HG02938 (cell line): ENCODE measurements at regions not wholly inside any gene's neighbourhood (a gene's known extent, or its start where the extent isn't known, plus 50 kb on each side); places are given as distances from the start of the nearest gene placed in this dataset.

Source experiments
- ATAC-seq: cut with Tn5 transposase; IDR thresholded peaks from one replicate; pipeline ENCODE4 v1.9.1; 2021; ENCODE audit warnings: mild to moderate bottlenecking, moderate library complexity; ENCODE audit not compliant: unreplicated experiment

- no peak for ATAC-seq
Observed at GRCh38 chr16:73775841-73776388, 520.7 kb upstream of the PSMD7 start.

DNA sequence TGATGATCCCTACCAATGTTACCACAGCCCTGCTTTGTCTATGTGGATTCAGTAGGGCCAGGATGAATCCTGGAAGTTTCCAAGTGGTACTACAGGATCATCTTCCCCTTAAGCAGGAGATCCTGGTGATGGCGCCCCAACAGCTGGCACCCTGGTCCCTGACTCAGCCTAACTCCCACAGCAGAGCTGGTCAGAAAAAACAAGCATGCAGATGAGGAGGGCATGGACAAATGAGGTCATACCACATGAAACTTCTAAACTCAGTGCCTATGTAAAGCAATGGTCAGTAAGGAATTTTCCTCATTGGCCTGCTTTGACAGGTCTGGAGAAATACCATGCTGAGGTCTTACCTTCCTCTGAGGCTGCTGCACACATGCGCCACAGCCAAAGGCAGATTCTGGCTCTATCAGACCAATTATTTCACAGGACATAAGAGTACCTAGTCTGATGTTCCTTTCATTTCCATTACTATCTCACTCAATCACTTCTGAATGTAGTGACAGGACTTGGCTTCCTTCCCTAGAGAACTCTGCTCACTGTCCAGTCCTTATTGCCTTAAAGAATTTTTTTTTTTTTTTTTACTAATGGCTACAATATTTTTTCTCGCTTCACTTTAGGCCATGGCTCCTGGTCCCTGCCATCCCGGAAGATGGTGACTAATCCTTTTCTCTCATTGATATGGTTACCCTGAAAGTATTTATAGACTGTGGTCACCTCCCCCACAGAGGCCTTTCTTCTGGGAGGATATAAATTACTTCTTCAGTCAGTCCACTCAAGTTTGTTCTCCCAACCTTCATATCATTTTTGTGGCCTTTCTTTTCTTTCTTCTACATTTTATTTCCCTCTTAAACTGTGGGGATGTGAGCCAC lies 525.2 kb upstream of the PSMD7 start:
- ATAC-seq, result no peak

DNA sequence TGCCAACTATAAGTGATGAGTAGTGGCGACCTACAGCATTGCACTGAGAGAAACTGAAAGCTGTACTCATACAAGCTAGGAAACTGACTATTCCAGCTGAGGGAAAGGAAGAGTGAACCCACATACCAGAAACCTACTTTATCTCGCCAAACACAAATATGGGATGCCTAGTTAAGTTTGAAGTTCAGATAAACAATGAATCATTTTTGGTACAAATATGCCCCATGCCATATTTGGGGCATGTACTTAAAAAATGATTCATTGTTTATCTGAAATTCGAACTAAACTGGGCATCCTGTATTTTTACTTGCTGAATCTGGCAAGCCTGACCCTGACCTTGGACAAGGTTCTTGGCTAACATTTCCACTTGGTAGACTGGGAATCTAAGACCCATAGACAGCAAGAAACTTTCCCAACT lies 527.8 kb upstream of the PSMD7 start:
- no peak for ATAC-seq

GRCh38 chr16:73764321-73764720 lies 532.3 kb upstream of the PSMD7 start:
- ATAC-seq, result no peak

DNA sequence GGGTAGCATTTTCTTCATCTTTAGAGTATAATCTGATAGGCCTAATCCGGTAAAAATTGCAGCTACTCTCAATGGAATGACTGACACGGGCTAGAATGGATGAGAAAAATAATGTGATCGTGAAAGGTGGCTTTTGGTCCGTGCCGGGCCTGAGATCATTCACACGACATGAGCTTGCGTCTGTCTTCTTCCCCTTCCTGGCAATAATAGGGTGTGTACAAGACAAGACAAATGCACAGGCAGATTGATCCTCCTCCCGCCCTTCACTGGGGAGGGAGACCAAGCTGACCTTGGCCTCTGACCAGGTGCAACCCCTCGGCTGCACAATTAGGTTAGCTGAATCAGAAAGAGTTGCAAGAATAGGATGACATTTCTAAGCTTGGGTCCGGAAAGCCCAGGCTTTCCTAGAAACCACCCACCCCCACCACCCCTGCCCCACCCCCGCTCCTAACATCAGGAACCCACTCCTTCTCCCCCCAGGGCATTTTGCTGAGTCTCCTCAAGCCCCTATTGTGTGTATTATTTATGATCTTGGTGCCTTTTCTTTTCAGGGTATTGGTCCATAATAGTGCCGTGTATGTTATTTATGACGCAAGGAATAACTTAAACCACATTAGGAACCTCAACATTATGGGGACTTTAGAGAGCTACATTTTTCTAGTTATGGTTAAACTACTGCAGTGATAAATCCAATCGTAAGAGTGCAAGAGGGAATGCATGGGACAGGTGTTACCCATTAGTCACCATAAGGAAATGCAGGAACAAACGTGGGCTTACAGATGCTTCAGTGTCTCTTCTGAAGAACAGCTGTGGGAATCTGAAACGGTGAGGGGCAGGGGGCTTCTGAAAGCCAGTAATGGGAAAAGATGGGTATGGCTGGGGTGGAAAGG lies 540.1 kb upstream of the PSMD7 start:
- no peak for ATAC-seq

DNA sequence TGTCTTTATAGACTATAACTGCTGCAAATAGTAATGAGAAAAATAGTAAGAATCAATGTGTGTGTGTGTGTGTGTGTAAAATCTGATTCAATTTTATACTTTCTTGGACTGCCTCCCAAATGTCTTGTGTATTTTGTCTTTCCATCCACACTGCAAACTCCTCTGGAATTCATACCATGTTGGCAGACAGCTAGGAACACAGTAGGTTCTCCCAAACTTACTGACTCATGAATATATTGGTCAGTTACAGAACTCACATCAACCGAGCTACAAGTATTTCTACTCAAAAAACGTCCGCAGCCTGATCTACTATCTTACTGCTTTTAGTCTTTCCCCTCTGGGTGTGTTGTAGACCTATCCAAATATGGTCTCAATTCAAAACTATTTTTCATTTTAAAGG lies 542.7 kb upstream of the PSMD7 start:
- ATAC-seq, result no peak

DNA sequence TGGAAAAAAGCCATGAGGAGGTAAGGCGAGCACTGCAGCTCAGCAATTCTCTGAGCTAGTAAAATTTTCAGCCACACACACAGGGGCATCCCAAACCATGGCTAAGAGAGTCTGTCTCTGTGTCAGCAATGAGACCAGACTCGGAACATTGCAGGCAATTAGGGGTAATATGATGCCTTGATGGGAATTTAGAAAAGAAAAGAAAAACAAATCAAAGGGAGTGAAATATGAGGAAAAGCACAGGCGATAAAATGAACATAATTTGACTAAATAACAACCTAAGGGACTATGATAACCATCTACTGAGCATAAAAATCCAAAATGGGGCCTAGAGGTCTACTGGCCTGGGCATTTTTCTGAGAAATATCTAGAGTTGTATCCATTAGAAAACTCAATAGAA lies 546.0 kb upstream of the PSMD7 start:
- ATAC-seq, result no peak

DNA sequence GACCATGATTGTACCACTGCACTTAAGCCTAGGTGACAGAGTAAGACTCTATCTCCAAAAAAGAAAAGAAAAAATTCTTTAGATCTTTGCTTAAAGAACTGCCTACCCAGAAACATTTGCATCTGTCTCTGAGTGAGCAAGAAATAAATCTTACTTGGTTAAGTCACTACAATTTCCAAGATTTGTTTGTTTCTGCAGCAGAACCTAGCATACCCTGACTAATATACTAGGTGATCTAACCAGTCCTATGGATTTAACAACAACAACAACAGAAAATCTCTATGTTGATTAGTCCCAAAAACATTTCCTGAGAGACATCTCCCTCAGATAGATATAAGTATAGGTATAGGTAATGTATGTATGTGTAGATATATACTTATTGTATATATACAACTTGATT lies 549.3 kb upstream of the PSMD7 start:
- no peak for ATAC-seq

DNA sequence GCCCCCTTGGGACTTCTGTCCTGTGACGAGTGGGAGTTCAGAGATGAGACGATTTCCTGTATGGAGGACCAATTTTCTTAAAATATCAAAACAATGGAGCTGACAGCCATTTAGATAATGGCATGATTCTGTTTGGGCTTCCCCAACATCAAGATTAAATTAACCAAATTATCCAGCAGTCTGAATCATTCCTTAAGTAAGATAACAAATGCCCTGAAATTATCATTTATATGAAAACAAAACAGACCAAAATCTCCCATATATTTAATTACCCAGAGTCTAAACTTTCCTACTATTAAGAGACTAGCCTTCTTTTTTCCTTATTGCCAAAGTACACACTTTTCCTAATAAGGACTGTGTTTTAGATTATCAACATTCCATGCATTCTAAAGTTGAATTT lies 550.1 kb upstream of the PSMD7 start:
- no peak for ATAC-seq

- no peak for ATAC-seq
Observed at GRCh38 chr16:73743665-73744496, 552.7 kb upstream of the PSMD7 start.

DNA sequence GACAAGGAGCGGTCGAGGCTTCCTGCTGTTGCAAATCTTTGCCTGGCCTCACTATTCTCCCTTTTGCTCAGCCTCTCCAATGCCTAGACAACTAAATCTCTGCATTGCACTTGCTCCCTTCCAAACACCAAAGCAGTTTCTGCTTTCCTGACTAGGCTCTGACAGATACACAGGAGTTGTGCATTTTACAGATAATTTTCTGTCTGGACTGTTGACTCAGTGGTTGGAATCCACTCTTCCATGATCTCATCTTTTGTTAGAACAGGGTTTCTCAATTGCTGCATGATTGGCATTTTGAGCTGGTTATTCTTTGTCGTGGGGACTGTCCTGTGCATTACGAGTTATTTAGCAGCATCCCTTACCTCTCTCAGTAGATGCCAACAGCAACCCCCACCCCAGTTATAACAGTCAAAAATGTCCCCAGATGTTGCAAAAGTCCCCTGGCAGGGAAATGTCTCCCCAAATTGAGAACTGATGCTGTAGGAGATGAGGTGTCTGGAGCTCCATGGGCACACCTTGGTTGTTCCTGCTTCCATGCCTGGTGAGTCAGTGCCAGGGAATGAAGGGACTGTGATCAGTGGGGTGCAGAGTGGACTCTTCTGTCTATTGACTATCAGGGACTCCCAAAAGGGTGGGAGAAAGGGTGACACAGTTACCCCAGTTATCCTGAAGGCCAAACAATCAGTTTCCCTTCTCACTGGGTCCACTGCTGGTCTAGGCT lies 557.4 kb upstream of the PSMD7 start:
- ATAC-seq, result no peak

DNA sequence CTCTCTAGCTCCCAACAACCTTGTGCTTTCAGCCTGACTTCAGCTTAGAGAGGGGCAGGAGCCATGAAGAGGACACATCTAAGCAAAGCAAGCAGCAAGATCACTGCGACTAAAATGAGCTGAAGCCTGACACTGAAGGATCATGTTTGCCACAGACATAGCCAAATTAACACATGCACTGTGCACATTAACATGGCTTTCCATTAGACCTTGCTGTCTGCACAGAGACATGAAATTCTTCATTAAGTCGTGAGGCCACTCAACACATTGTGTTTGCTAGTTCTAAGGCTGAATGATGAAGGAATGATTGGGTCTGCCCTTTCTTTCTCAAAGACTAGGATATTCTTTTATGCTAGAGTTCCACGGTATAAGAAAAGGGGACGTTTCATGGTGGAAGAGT lies 558.3 kb upstream of the PSMD7 start:
- no peak for ATAC-seq

DNA sequence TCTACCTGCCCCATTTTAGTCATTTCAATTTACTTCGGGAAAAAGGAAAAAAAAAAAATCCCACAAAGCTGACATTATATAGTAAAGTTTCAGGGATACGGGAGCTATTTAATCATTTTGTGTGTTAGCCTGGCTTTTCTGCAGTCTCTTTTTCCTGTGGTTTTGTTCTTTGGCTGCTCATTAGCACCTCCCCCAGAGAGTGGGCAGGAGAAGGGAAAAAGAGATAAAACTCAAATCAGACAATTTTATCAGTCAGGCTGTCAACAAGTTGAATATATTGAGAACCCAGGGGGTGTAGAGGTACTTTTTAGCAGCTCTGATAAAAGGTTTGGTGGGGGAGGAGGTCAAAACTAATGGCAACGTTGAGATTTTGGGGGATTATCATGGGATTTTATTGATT lies 559.0 kb upstream of the PSMD7 start:
- no peak for ATAC-seq

- ATAC-seq, result no peak
Observed at GRCh38 chr16:73735954-73736353, 560.7 kb upstream of the PSMD7 start.

DNA sequence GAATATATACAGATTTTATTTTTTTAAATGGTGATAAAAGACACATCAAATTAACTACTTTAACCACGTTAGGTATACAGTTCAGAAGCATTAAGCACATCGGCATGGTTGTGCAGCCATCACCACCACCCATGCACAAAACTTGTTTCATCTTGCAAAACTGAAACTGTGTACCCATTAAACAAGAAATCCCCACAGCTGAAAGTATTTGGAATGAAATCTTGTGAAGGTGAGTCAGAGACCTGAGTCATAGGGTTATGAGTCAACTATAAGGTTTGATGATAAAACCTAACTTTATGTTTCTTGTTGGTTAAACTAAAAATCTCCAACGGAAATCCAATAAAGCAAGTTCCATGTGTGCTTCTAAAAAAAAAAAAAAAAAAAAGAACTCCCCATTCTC lies 561.6 kb upstream of the PSMD7 start:
- no peak for ATAC-seq

- no peak for ATAC-seq
Observed at GRCh38 chr16:73732681-73733080, 563.9 kb upstream of the PSMD7 start.

DNA sequence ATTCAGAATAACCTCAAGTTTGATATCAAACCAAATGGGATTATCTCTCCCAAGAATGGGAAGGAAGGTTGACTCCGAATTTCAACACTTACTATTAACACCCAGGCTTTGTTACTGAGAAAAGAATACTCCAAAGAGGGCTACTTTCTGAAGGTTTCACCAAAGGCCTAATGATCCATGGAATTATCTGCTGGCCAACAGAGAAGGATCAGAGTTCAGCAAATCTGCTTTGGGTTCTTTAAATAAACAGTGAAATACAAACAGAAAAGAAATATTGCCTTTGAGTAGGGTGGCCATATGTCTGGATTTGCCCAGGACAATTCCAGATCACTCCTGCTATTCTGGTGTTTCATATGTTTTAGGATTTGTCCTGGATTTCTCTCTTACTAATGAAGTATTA lies 564.5 kb upstream of the PSMD7 start:
- ATAC-seq, result no peak

GRCh38 chr16:73730481-73731090 lies 566.0 kb upstream of the PSMD7 start:
- no peak for ATAC-seq

- ATAC-seq, result no peak
Observed at GRCh38 chr16:73725156-73725555, 571.5 kb upstream of the PSMD7 start.

DNA sequence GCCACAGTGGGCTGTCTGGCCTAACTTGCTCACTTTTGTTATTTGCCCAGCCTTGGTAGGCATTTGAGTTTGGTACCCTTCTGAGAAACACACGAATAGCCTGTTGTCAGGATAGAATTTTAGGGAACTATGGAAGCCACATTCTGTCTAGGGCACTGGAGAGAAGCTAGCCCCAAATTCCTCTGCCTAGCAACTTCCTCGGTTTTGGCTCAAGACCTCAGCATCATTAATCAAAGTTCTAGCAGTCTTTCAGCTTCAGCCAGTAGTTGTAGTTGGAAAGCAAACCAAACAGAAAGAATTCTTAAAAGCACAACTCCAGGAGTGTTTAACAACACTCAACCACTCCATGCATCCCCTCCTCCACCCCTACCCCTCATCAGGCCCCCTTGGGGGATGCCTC lies 572.1 kb upstream of the PSMD7 start:
- ATAC-seq, result no peak
